Liver (tissue), 7 donors: ENCODE measurements at regions not wholly inside any gene's neighbourhood (a gene's known extent, or its start where the extent isn't known, plus 50 kb on each side); places are given as distances from the start of the nearest gene placed in this dataset.

Source experiments
- DNase-seq: peaks from one replicate; pipeline ENCODE4 v3.0.0-alpha.2; 2017; ENCODE audit warnings: low spot score
- H3K27ac ChIP-seq, 2 donors: one replicate each; pipeline ENCODE4 v1.7.0; 2013; ENCODE audit warnings: inconsistent platforms in 2 of 2, low read length in 2 of 2, control low read depth in 1 of 2, low read depth in 1 of 2, mild to moderate bottlenecking in 1 of 2
- H3K27me3 ChIP-seq, 4 donors: one replicate each; pipeline versions ENCODE4 v1.6.1 to v1.7.0; 2013; ENCODE audit warnings: low read length in 3 of 4, inconsistent platforms in 1 of 4, mild to moderate bottlenecking in 1 of 4, moderate library complexity in 1 of 4; ENCODE audit not compliant: control insufficient read depth in 4 of 4, insufficient read depth in 4 of 4
- H3K36me3 ChIP-seq, 4 donors: one replicate each; pipeline versions ENCODE4 v1.6.1 to v1.7.0; 2013; ENCODE audit warnings: low read length in 3 of 4, mild to moderate bottlenecking in 3 of 4, low read depth in 1 of 4, moderate library complexity in 1 of 4; ENCODE audit not compliant: control insufficient read depth in 4 of 4, insufficient read depth in 3 of 4
- H3K4me1 ChIP-seq, 4 donors: one replicate each; pipeline versions ENCODE4 v1.6.1 to v1.7.0; 2013; ENCODE audit warnings: low read length in 3 of 4, mild to moderate bottlenecking in 3 of 4, moderate library complexity in 1 of 4; ENCODE audit not compliant: control insufficient read depth in 4 of 4, insufficient read depth in 4 of 4
- H3K4me3 ChIP-seq, 3 donors: one replicate each; pipeline versions ENCODE4 v1.6.1 to v1.7.0; 2013; ENCODE audit warnings: low read length in 3 of 3, control low read depth in 1 of 3, low read depth in 1 of 3, mild to moderate bottlenecking in 1 of 3
- H3K9ac ChIP-seq, 2 donors: one replicate each; pipeline ENCODE4 v1.7.0; 2013; ENCODE audit warnings: low read length in 2 of 2, mild to moderate bottlenecking in 2 of 2, moderate library complexity in 2 of 2, control low read depth in 1 of 2, low read depth in 1 of 2
- H3K9me3 ChIP-seq, 4 donors: one replicate each; pipeline versions ENCODE4 v1.6.1 to v1.7.0; 2013; ENCODE audit warnings: low read length in 3 of 4; ENCODE audit not compliant: control insufficient read depth in 4 of 4
- FOXA1 ChIP-seq: IDR thresholded peaks from 2 replicates; pipeline ENCODE4 v1.6.1; 2016; ENCODE audit warnings: antibody characterized with exemption
- HNF4A ChIP-seq, 2 donors: conservative IDR thresholded peaks; 2 replicates each; pipeline ENCODE4 v1.6.1; 2016; ENCODE audit warnings: antibody characterized with exemption in 2 of 2, mild to moderate bottlenecking in 2 of 2
- HNF4G ChIP-seq: IDR thresholded peaks from 2 replicates; pipeline ENCODE4 v1.6.1; 2016; ENCODE audit warnings: antibody characterized with exemption
- MAX ChIP-seq: IDR thresholded peaks from 2 replicates; pipeline ENCODE4 v1.6.1; 2016; ENCODE audit warnings: antibody characterized with exemption
- RAD21 ChIP-seq, 2 donors: IDR thresholded peaks; 2 replicates each; pipeline ENCODE4 v1.6.1; 2016; ENCODE audit warnings: antibody characterized with exemption in 2 of 2, mild to moderate bottlenecking in 2 of 2
- RXRA ChIP-seq, 2 donors: IDR thresholded peaks; 2 replicates each; pipeline ENCODE4 v1.6.1; 2017 to 2018; ENCODE audit warnings: antibody characterized with exemption in 2 of 2, mild to moderate bottlenecking in 1 of 2
- SP1 ChIP-seq: IDR thresholded peaks from 2 replicates; pipeline ENCODE4 v1.6.1; 2018; ENCODE audit warnings: antibody characterized with exemption, mild to moderate bottlenecking
- TAF1 ChIP-seq: conservative IDR thresholded peaks from 2 replicates; pipeline ENCODE4 v1.6.1; 2016; ENCODE audit warnings: antibody characterized with exemption, mild to moderate bottlenecking
- WGBS: extraction: QIAGEN DNeasy Blood & Tissue Kit; methylation state at CpG from one replicate; pipeline ENCODE4 v1.1.7; 2013; 5-methylcytosine and 5-hydroxymethylcytosine counted together
- TF ChIP-seq, protein P1 (sequence below): IDR thresholded peaks from 2 replicates; pipeline ENCODE4 v1.6.1; 2016; ENCODE audit warnings: antibody characterized with exemption, mild to moderate bottlenecking
- donor health status: healthy.
- donor health status: healthy.
- donor health status: healthy.
- donor health status: healthy.

GRCh38 chr7:17037356-17037755 lies 155.6 kb upstream of the AGR3 start (continued):
- TF ChIP-seq, protein P1, sequence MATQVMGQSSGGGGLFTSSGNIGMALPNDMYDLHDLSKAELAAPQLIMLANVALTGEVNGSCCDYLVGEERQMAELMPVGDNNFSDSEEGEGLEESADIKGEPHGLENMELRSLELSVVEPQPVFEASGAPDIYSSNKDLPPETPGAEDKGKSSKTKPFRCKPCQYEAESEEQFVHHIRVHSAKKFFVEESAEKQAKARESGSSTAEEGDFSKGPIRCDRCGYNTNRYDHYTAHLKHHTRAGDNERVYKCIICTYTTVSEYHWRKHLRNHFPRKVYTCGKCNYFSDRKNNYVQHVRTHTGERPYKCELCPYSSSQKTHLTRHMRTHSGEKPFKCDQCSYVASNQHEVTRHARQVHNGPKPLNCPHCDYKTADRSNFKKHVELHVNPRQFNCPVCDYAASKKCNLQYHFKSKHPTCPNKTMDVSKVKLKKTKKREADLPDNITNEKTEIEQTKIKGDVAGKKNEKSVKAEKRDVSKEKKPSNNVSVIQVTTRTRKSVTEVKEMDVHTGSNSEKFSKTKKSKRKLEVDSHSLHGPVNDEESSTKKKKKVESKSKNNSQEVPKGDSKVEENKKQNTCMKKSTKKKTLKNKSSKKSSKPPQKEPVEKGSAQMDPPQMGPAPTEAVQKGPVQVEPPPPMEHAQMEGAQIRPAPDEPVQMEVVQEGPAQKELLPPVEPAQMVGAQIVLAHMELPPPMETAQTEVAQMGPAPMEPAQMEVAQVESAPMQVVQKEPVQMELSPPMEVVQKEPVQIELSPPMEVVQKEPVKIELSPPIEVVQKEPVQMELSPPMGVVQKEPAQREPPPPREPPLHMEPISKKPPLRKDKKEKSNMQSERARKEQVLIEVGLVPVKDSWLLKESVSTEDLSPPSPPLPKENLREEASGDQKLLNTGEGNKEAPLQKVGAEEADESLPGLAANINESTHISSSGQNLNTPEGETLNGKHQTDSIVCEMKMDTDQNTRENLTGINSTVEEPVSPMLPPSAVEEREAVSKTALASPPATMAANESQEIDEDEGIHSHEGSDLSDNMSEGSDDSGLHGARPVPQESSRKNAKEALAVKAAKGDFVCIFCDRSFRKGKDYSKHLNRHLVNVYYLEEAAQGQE = no peak

DNA sequence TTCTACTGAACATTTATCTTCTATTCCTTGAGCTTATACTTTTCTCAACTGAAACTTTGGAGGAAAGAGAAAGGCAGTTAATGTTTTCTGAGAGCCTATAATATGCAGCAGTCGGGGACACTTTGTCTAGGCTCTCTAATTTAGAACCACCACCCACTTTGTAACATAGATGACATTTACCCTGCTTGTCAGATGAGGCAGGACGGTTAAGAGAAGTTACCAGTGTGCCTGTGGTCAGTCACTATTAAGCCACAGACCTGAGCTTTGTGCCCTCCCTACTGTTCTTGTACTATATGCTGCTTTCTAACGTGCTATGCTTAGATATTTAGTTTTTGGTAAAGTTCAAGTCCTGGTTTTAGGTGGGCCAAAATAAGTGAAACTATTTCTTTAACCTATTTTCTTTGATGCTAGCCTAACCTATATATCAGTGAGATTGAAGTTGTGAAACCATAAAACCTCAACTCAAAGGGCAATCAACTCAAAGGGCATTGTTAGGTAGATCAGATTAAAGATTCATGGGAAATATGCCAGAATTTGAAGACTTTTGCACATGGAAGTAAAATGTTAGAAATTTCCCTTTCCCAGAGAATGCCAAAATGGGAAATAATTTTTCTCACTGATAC lies 156.5 kb upstream of the AGR3 start:
- Histone ChIP-seq H3K36me3 (no peaks in the 10 kb centered on the region), H3K9ac (no peak overlapping the region), H3K27ac (no peak overlapping the region), H3K4me3 (no peak overlapping the region), H3K9me3 (no peaks in the 10 kb centered on the region), H3K27me3 (no peaks in the 10 kb centered on the region), H3K4me1 (peaks cover 0 to 5% (median 0%) of the 10 kb centered on the region in 4 donors)
- DNase-seq = no peak
- WGBS = 82% methylated on average over 3 of the region's 3 CpGs
- TF ChIP-seq RAD21 (IDR thresholded peaks at IDR 0.05) (peak in 1 of 2 donors; percentile 8), RXRA (IDR thresholded peaks at IDR 0.05) (peak; percentile 21 to 47), MAX (no peak), HNF4A (conservative IDR thresholded peaks at IDR 0.05) (peak; percentile 43 to 54), SP1 (no peak), HNF4G (no peak), FOXA1 (no peak)
- TF ChIP-seq, protein P1 = no peak

GRCh38 chr7:17038783-17039170 lies 157.0 kb upstream of the AGR3 start:
- peaks cover 0 to 5% (median 0%) of the 10 kb centered on the region in 4 donors for H3K4me1 ChIP-seq
- no peak overlapping the region for H3K9ac ChIP-seq
- H3K27ac ChIP-seq = no peak overlapping the region
- no peaks in the 10 kb centered on the region for H3K36me3 ChIP-seq
- no peak overlapping the region for H3K4me3 ChIP-seq
- no peak for DNase-seq
- no peak for TF ChIP-seq TAF1
- WGBS = 81% methylated on average over 2 of the region's 2 CpGs
- no peaks in the 10 kb centered on the region for H3K9me3 ChIP-seq
- H3K27me3 ChIP-seq = no peaks in the 10 kb centered on the region
